ENCODE measurements at regions not wholly inside any gene's neighbourhood (a gene's known extent, or its start where the extent isn't known, plus 50 kb on each side); places are given as distances from the start of the nearest gene placed in this dataset.

DNA sequence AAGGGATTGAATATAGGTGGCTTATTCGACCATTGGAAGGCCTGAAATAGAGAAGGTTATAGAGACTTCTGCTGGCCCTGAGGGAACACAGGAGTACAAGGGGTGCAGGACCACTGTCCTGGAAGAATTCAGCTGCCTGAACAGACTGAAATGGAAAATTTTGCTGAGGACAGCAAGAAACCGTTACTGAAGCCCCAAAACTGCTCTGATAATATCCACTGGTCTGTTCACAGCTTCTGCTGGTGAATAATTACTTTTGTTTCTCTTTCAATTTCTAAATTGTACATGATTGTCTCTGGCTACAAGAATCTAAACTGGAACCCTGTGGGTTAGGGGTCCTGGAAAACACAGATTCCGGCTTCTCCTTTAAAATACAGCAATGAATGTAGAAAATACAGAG, 218.5 kb upstream of the CDH12 start:
- TF ChIP-seq CTCF (IDR thresholded peaks at IDR 0.05), result no peak
- no peak for TF ChIP-seq EZH2 (IDR thresholded peaks at IDR 0.05; ENCODE audit: borderline replicate concordance, insufficient read depth, low read depth, low read length, poor library complexity, severe bottlenecking)
